GM12878 (cell line): ENCODE measurements at regions not wholly inside any gene's neighbourhood (a gene's known extent, or its start where the extent isn't known, plus 50 kb on each side); places are given as distances from the start of the nearest gene placed in this dataset.

ENCODE experiments used
- ATAC-seq: fragments of 200-7000 bp; cut with Tn5 transposase; 3 replicates; pipeline ENCODE4 v1.9.1; 2020; ENCODE audit warnings: mild to moderate bottlenecking, moderate library complexity
- BruUV-seq: library from RNA; stranded (reverse); fragments of 400-500 nt; replicated peaks from 2 replicates; lab custom pipeline; 2021; lab: Mats Ljungman, UMichigan
- CTCF ChIA-PET: fragments of 300-600 bp; sonication (Branson Sonifier 250); formaldehyde crosslinking; extraction: SDS; loops from one replicate; lab custom pipeline; 2021; ENCODE audit warnings: inconsistent platforms; lab: Yijun Ruan, JAX
- POLR2A ChIA-PET: fragments of 350-600 bp; formaldehyde crosslinking; extraction: SDS; loops from one replicate; lab custom pipeline; 2021; ENCODE audit warnings: inconsistent platforms; lab: Charles Lee
- RAD21 ChIA-PET: fragments of 300-600 bp; sonication (Branson Sonifier 250); formaldehyde crosslinking; loops from one replicate; lab custom pipeline; 2023; ENCODE audit warnings: antibody characterized with exemption; ENCODE audit not compliant: unreplicated experiment; lab: Charles Lee
- SMC1A ChIA-PET: fragments of 300-600 bp; sonication (Branson Sonifier 250); formaldehyde crosslinking; loops from one replicate; lab custom pipeline; 2023; ENCODE audit not compliant: unreplicated experiment, uncharacterized antibody; lab: Charles Lee
- DNase-seq: peaks from one replicate; pipeline ENCODE4 v3.0.0-alpha.2; 2011; ENCODE audit warnings: low read depth, low spot score
- FAIRE-seq: peaks from 3 replicates; lab custom pipeline; 2011; peaks lifted over from hg19 to GRCh38; lab: Jason Lieb, UNC
- H2AFZ ChIP-seq: 2 replicates; pipeline ENCODE4 v1.6.0; 2011; ENCODE audit warnings: low read depth, low read length, control low read depth; ENCODE audit not compliant: control insufficient read depth
- H3K27ac ChIP-seq: 2 replicates; pipeline ENCODE4 v1.5.1; 2011; ENCODE audit warnings: control low read depth; ENCODE audit not compliant: control insufficient read depth, insufficient read depth
- H3K27me3 ChIP-seq, 2 experiments: replicated peaks in 1 of 2; 2 replicates each; pipeline versions ENCODE4 v1.6.0 to v1.6.1; 2011; ENCODE audit warnings: low read length in 1 of 2; ENCODE audit not compliant: control insufficient read depth in 2 of 2, insufficient read depth in 2 of 2
- H3K36me3 ChIP-seq, 2 experiments: 2 replicates each; pipeline ENCODE4 v1.5.1; 2011; ENCODE audit warnings: low read length in 1 of 2; ENCODE audit not compliant: control insufficient read depth in 2 of 2, insufficient read depth in 2 of 2
- H3K4me1 ChIP-seq: 2 replicates; pipeline ENCODE4 v1.6.1; 2011; ENCODE audit warnings: mild to moderate bottlenecking, low read length, moderate library complexity, mixed read lengths; ENCODE audit not compliant: control insufficient read depth, insufficient read depth
- H3K4me2 ChIP-seq: 2 replicates; pipeline ENCODE4 v1.6.0; 2011; ENCODE audit warnings: control low read depth; ENCODE audit not compliant: control insufficient read depth, insufficient read depth
- H3K4me3 ChIP-seq: fragments of 200-600 bp; sonication (generic); 2 replicates; pipeline ENCODE4 v1.5.1; 2016
- H3K79me2 ChIP-seq: 2 replicates; pipeline ENCODE4 v1.6.0; 2011; ENCODE audit warnings: low read length; ENCODE audit not compliant: control insufficient read depth, insufficient read depth
- H3K9ac ChIP-seq: 2 replicates; pipeline ENCODE4 v1.8.0; 2011; ENCODE audit warnings: low read length, control low read depth, mixed read lengths; ENCODE audit not compliant: control insufficient read depth, insufficient read depth
- H3K9me3 ChIP-seq: replicated peaks from 3 replicates; pipeline ENCODE4 v1.5.1; 2011; ENCODE audit warnings: mild to moderate bottlenecking, low read length; ENCODE audit not compliant: control insufficient read depth, insufficient read depth
- H4K20me1 ChIP-seq: 2 replicates; pipeline ENCODE4 v1.6.0; 2011; ENCODE audit not compliant: control insufficient read depth, insufficient read depth
- BCL11A ChIP-seq: IDR thresholded peaks from 2 replicates; pipeline ENCODE4 v1.6.1; 2011; ENCODE audit warnings: low read depth, low read length
- CBX5 ChIP-seq: sonication (generic); IDR thresholded peaks from 2 replicates; pipeline ENCODE4 v1.6.1; 2016; ENCODE audit warnings: low read depth, moderate library complexity, mild to moderate bottlenecking, inconsistent platforms
- CEBPB ChIP-seq, 2 experiments: fragments of 150-350 bp in 1 of 2; IDR thresholded peaks; 2 replicates each; pipeline ENCODE4 v1.6.1; 2012 to 2014; ENCODE audit warnings: low read depth in 2 of 2, low read length in 2 of 2, borderline replicate concordance in 1 of 2, inconsistent platforms in 1 of 2
- CHD4 ChIP-seq: fragments of 200-600 bp; sonication (generic); IDR thresholded peaks from 2 replicates; pipeline ENCODE4 v1.6.1; 2016; ENCODE audit warnings: mild to moderate bottlenecking
- CREM ChIP-seq: IDR thresholded peaks from 2 replicates; pipeline ENCODE4 v1.6.1; 2014; ENCODE audit warnings: antibody characterized with exemption, low read depth
- ELK1 ChIP-seq: IDR thresholded peaks from 2 replicates; pipeline ENCODE4 v1.6.1; 2012; ENCODE audit warnings: low read depth, low read length, improper control_type of control experiment
- JUND ChIP-seq: IDR thresholded peaks from 2 replicates; pipeline ENCODE4 v1.6.1; 2012; ENCODE audit warnings: low read depth, mild to moderate bottlenecking, low read length, improper control_type of control experiment, moderate library complexity
- KDM1A ChIP-seq: fragments of 200-600 bp; sonication (generic); IDR thresholded peaks from 2 replicates; pipeline ENCODE4 v1.6.1; 2016; ENCODE audit warnings: borderline replicate concordance
- LARP7 ChIP-seq: fragments of 450-650 bp; IDR thresholded peaks from 2 replicates; pipeline ENCODE4 v1.6.1; 2017; ENCODE audit warnings: mild to moderate bottlenecking
- MTA2 ChIP-seq: fragments of 450-650 bp; IDR thresholded peaks from 2 replicates; pipeline ENCODE4 v1.6.1; 2016; ENCODE audit warnings: low read depth, mild to moderate bottlenecking, moderate library complexity
- MYB ChIP-seq: fragments of 150-350 bp; IDR thresholded peaks from 2 replicates; pipeline ENCODE4 v1.6.1; 2014; ENCODE audit warnings: mild to moderate bottlenecking, low read depth, low read length, borderline replicate concordance
- NR2F1 ChIP-seq: fragments of 450-650 bp; conservative IDR thresholded peaks from 2 replicates; pipeline ENCODE4 v1.6.1; 2017; ENCODE audit warnings: mild to moderate bottlenecking
- PML ChIP-seq: IDR thresholded peaks from 2 replicates; pipeline ENCODE4 v1.6.1; 2012; ENCODE audit warnings: low read length, inconsistent platforms
- RAD21 ChIP-seq: IDR thresholded peaks from 2 replicates; pipeline ENCODE4 v1.6.1; 2011; ENCODE audit warnings: mild to moderate bottlenecking, low read depth, low read length, moderate library complexity; ENCODE audit not compliant: insufficient read depth
- RCOR1 ChIP-seq: conservative IDR thresholded peaks from 2 replicates; pipeline ENCODE4 v1.6.1; 2012; ENCODE audit warnings: low read depth, low read length, improper control_type of control experiment
- ZNF207 ChIP-seq: fragments of 450-650 bp; IDR thresholded peaks from 2 replicates; pipeline ENCODE4 v1.6.1; 2014; ENCODE audit warnings: antibody characterized with exemption, mild to moderate bottlenecking, borderline replicate concordance
- WGBS: methylation state at CpG from one replicate; pipeline ENCODE4 v1.1.6; 2016; ENCODE audit warnings: low lambda C conversion rate; ENCODE audit not compliant: insufficient replicate concordance, insufficient coverage; ENCODE audit errors: missing lambda C conversion rate; 5-methylcytosine and 5-hydroxymethylcytosine counted together
- in situ Hi-C: fragments of 300-500 bp; cut with MboI; formaldehyde crosslinking; loops from 9 replicates; pipeline ENCODE4 v1.14.3; 2018; ENCODE audit warnings: mixed read lengths
- intact Hi-C: fragments of 100-400 bp; cut with micrococcal nuclease; formaldehyde crosslinking; loops from one replicate; pipeline ENCODE4 v1.14.2; 2022; ENCODE audit not compliant: unreplicated experiment

DNA sequence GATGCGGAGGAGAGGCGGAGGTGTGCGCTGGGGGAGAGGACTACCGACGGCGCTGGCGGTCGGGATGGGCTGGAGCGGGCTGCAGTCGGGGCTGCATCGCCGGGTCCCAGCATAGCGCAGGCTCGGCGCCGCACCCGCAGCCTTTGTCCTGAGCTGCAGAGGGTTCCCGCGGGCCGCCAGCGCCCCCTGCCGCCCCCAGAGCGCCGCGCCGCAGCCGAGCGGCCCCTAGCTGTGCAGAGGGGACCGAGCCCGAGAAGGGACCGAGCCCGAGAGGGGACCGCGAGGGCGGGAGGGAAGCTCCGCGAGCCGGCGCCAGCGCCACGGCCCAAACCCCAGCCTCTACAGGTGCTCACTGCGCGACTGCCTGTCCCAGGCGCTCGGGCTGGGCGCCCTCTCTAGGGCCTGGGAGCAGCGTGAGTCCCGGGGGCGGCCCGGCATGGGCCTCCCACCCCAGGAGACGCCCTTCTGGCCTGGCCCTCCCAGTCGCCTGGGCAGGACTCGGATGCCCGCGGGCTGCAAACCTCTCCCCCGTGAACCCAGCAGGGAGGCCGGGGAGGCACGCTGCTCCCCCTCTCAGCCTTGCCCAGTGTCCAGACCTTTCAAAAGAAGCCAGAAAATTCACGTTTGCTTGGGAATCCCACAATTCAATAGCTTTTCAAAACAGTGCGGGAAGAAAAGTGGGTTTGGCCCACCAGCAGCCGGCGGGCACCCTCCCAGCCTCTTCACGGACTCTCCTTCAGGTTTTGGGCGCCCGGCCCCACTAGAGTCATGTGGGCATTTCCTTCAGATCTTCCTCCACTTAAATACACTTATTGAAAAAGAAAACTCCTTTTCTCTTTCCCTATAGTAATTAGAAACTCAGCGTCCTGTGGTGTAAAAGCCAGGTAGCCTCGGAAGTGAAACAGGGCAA is 134.7 kb downstream of the TPRA1 start (continued):
- TF ChIP-seq BCL11A (no peak), PML (no peak), LARP7 (peak; percentile 57; the same call in 1 of the 2 replicates), NR2F1 (no peak), ZNF207 (no peak), RAD21 (peak; percentile 89), CREM (no peak), ELK1 (no peak), MYB (no peak)

- in situ Hi-C loops, result loop anchor here (5.0 kb wide), 2 partner anchors 703 to 778 kb away; no protein-coding TSS in a partner anchor
- 26% methylated on average over 7 of the region's 8 CpGs for WGBS
Observed at GRCh38 chr3:127454968-127455367, 135.6 kb downstream of the TPRA1 start.

More at GRCh38 chr3:127454968-127455367, 135.6 kb downstream of the TPRA1 start:
- H3K79me2 ChIP-seq, result no peaks in the 10 kb centered on the region
- H3K27me3 ChIP-seq, result peaks cover 12 to 16% of the 10 kb centered on the region in 2 experiments
- no peak overlapping the region for H3K9ac ChIP-seq
- no TSS peak for BruUV-seq
- FAIRE-seq (no peak), DNase-seq (no peak), ATAC-seq (no peak)
- no peaks in the 10 kb centered on the region for H3K9me3 ChIP-seq
- no peak overlapping the region for H3K4me2 ChIP-seq
- no peaks in the 10 kb centered on the region for H4K20me1 ChIP-seq
- H3K27ac ChIP-seq, result no peak overlapping the region
- H3K4me1 ChIP-seq, result no peaks in the 10 kb centered on the region
- SMC1A ChIA-PET, result interaction anchor here (1.1 to 3.0 kb wide), 3 partner anchors 15 to 774 kb away, joined by 3 to 14 read pairs (median 4); no protein-coding TSS in a partner anchor
- intact Hi-C loops, result loop anchor here (1.0 to 10.0 kb wide), 5 partner anchors 90 to 933 kb away; partner anchors contain the start of gene PLXNA1
- RAD21 ChIA-PET, result interaction anchor here (0.6 to 1.7 kb wide), 10 partner anchors 8 to 928 kb away, joined by 3 to 10 read pairs (median 4); no protein-coding TSS in a partner anchor
- POLR2A ChIA-PET, result no interaction called here
- no peaks in the 10 kb centered on the region for H3K36me3 ChIP-seq
- TF ChIP-seq JUND, result no peak
- no peak for TF ChIP-seq MYB
- no peak for TF ChIP-seq CHD4
- no peak for TF ChIP-seq MTA2
- TF ChIP-seq CEBPB (IDR thresholded peaks at IDR 0.05; ENCODE audit: borderline replicate concordance in 1 of 2, low read depth in 2 of 2, low read length in 2 of 2), result no peak
- no peak for TF ChIP-seq CBX5
- TF ChIP-seq KDM1A, result no peak
- no peak for TF ChIP-seq RCOR1
- TF ChIP-seq, all 136 proteins: peak for 0
- CTCF ChIA-PET, result interaction anchor here (0.6 to 5.5 kb wide), 12 partner anchors 13 to 931 kb away, joined by 3 to 65 read pairs (median 3); no protein-coding TSS in a partner anchor
- no peak overlapping the region for H3K4me3 ChIP-seq
- H2AFZ ChIP-seq, result no peak overlapping the region
